Mesenchymal stem cell (in vitro differentiated cells and primary cell): ENCODE measurements at regions not wholly inside any gene's neighbourhood (a gene's known extent, or its start where the extent isn't known, plus 50 kb on each side); places are given as distances from the start of the nearest gene placed in this dataset.

Experiments
- DNase-seq: peaks from one replicate; pipeline ENCODE4 v3.0.0-alpha.2; 2013
- H2AFZ ChIP-seq: one replicate; pipeline ENCODE4 v1.6.1; 2013; ENCODE audit warnings: low read depth, mild to moderate bottlenecking, control low read depth, inconsistent platforms, low read length, moderate library complexity
- H2AK5ac ChIP-seq: 2 replicates; pipeline ENCODE4 v1.6.1; 2013; ENCODE audit warnings: low read length, moderate library complexity, mild to moderate bottlenecking, inconsistent platforms; ENCODE audit not compliant: severe bottlenecking
- H2BK120ac ChIP-seq: one replicate; pipeline ENCODE4 v1.6.1; 2013; ENCODE audit warnings: low read depth, mild to moderate bottlenecking, inconsistent platforms, low read length, moderate library complexity
- H2BK12ac ChIP-seq, 2 experiments: one replicate each; pipeline ENCODE4 v1.6.1; 2013; ENCODE audit warnings: inconsistent platforms in 2 of 2, low read length in 2 of 2, mild to moderate bottlenecking in 2 of 2, moderate library complexity in 2 of 2, control low read depth in 1 of 2
- H2BK15ac ChIP-seq: one replicate; pipeline ENCODE4 v1.6.1; 2013; ENCODE audit warnings: mild to moderate bottlenecking, low read depth, inconsistent platforms; ENCODE audit not compliant: poor library complexity, severe bottlenecking
- H2BK5ac ChIP-seq: 2 replicates; pipeline ENCODE4 v1.6.1; 2013; ENCODE audit warnings: low read depth, mild to moderate bottlenecking, low read length, control low read depth, inconsistent platforms; ENCODE audit not compliant: poor library complexity, severe bottlenecking
- H3K14ac ChIP-seq, 2 experiments: one replicate each; pipeline ENCODE4 v1.6.1; 2013; ENCODE audit warnings: inconsistent platforms in 2 of 2, low read length in 2 of 2, control low read depth in 1 of 2, mild to moderate bottlenecking in 1 of 2, moderate library complexity in 1 of 2
- H3K18ac ChIP-seq, 2 experiments: one replicate each; pipeline ENCODE4 v1.6.1; 2013; ENCODE audit warnings: inconsistent platforms in 2 of 2, low read length in 2 of 2, control low read depth in 1 of 2, low read depth in 1 of 2, mild to moderate bottlenecking in 1 of 2
- H3K23ac ChIP-seq, 2 experiments: one replicate each; pipeline ENCODE4 v1.6.1; 2013; ENCODE audit warnings: inconsistent platforms in 2 of 2, low read length in 2 of 2, mild to moderate bottlenecking in 2 of 2, moderate library complexity in 2 of 2, control low read depth in 1 of 2
- H3K27ac ChIP-seq: 2 replicates; pipeline ENCODE4 v1.5.1; 2013; ENCODE audit warnings: mild to moderate bottlenecking, moderate library complexity, low read length, control low read depth, inconsistent platforms; ENCODE audit not compliant: poor library complexity, severe bottlenecking
- H3K27me3 ChIP-seq, 2 experiments: 2 replicates each; pipeline versions ENCODE4 v1.6.1 to v1.7.0; 2013; ENCODE audit warnings: low read length in 2 of 2, mild to moderate bottlenecking in 2 of 2, moderate library complexity in 2 of 2, control low read depth in 1 of 2, inconsistent platforms in 1 of 2; ENCODE audit not compliant: control insufficient read depth in 1 of 2, insufficient read depth in 1 of 2
- H3K36me3 ChIP-seq, 2 experiments: 2 replicates each; pipeline versions ENCODE4 v1.6.1 to v1.7.0; 2013; ENCODE audit warnings: low read length in 2 of 2, control low read depth in 1 of 2, inconsistent platforms in 1 of 2, low read depth in 1 of 2, mild to moderate bottlenecking in 1 of 2; ENCODE audit not compliant: insufficient read depth in 2 of 2, control insufficient read depth in 1 of 2
- H3K4ac ChIP-seq, 2 experiments: one replicate each; pipeline ENCODE4 v1.6.1; 2013; ENCODE audit warnings: inconsistent platforms in 2 of 2, low read length in 2 of 2, mild to moderate bottlenecking in 2 of 2, moderate library complexity in 2 of 2, control low read depth in 1 of 2, low read depth in 1 of 2
- H3K4me1 ChIP-seq: 2 replicates; pipeline ENCODE4 v1.6.1; 2013; ENCODE audit warnings: low read depth, low read length, control low read depth; ENCODE audit not compliant: control insufficient read depth, insufficient read depth
- H3K4me2 ChIP-seq: 2 replicates; pipeline ENCODE4 v1.6.1; 2013; ENCODE audit warnings: low read length, mild to moderate bottlenecking, inconsistent platforms; ENCODE audit not compliant: poor library complexity, severe bottlenecking
- H3K4me3 ChIP-seq, 2 experiments: 2 replicates each; pipeline versions ENCODE4 v1.5.1 to v1.7.0; 2013; ENCODE audit warnings: low read length in 2 of 2, mild to moderate bottlenecking in 2 of 2, control low read depth in 1 of 2, low read depth in 1 of 2; ENCODE audit not compliant: insufficient read depth in 1 of 2
- H3K79me1 ChIP-seq: replicated peaks from 2 replicates; pipeline ENCODE4 v1.6.1; 2013; ENCODE audit warnings: mild to moderate bottlenecking, control low read depth, low read length, inconsistent platforms; ENCODE audit not compliant: poor library complexity, severe bottlenecking
- H3K9ac ChIP-seq: 2 replicates; pipeline ENCODE4 v1.7.0; 2013; ENCODE audit warnings: mild to moderate bottlenecking, low read length, moderate library complexity
- H3K9me3 ChIP-seq: 2 replicates; pipeline ENCODE4 v1.7.0; 2013; ENCODE audit warnings: mild to moderate bottlenecking, low read length; ENCODE audit not compliant: control insufficient read depth
- H4K8ac ChIP-seq: one replicate; pipeline ENCODE4 v1.6.1; 2013; ENCODE audit warnings: inconsistent platforms, mild to moderate bottlenecking, low read length, moderate library complexity
- H4K91ac ChIP-seq: one replicate; pipeline ENCODE4 v1.6.1; 2013; ENCODE audit warnings: mild to moderate bottlenecking, low read length, inconsistent platforms
- WGBS: methylation state at CpG from one replicate; pipeline ENCODE4 v1.1.7; 2013; ENCODE audit warnings: mixed read lengths; 5-methylcytosine and 5-hydroxymethylcytosine counted together

- Histone ChIP-seq H4K8ac (no peak overlapping the region), H2AFZ (no peak overlapping the region), H3K79me1 (no peaks in the 10 kb centered on the region), H3K14ac (no peak overlapping the region), H3K4me3 (no peak overlapping the region), H2BK12ac (no peak overlapping the region), H3K36me3 (no peaks in the 10 kb centered on the region), H2BK5ac (no peak overlapping the region), H3K9ac (no peak overlapping the region), H2AK5ac (no peak overlapping the region), H3K9me3 (peaks cover 21% of the 10 kb centered on the region), H3K27ac (no peak overlapping the region), H3K4me1 (no peaks in the 10 kb centered on the region), H2BK120ac (no peak overlapping the region), H3K4me2 (no peak overlapping the region), H3K4ac (no peak overlapping the region), H3K27me3 (no peaks in the 10 kb centered on the region), H4K91ac (no peak overlapping the region), H2BK15ac (no peak overlapping the region), H3K23ac (no peak overlapping the region), H3K18ac (no peak overlapping the region)
- DNase-seq, result no peak
These were observed 430.7 kb downstream of the EDEM1 start for GRCh38 chr3:5618170-5618569.

- Histone ChIP-seq H3K14ac (no peak overlapping the region), H2BK120ac (no peak overlapping the region), H2AFZ (no peak overlapping the region), H3K9me3 (peaks cover 8% of the 10 kb centered on the region), H2BK5ac (no peak overlapping the region), H3K4me2 (no peak overlapping the region), H3K18ac (no peak overlapping the region), H4K8ac (no peak overlapping the region), H3K9ac (no peak overlapping the region), H2BK15ac (no peak overlapping the region), H3K4me1 (no peaks in the 10 kb centered on the region), H3K27ac (no peak overlapping the region), H2BK12ac (no peak overlapping the region), H2AK5ac (no peak overlapping the region), H3K4ac (no peak overlapping the region), H3K36me3 (no peaks in the 10 kb centered on the region), H4K91ac (no peak overlapping the region), H3K23ac (no peak overlapping the region), H3K27me3 (no peaks in the 10 kb centered on the region), H3K79me1 (no peaks in the 10 kb centered on the region), H3K4me3 (no peak overlapping the region)
- WGBS, result 71% methylated on average over 2 of the region's 3 CpGs
- no peak for DNase-seq
These were observed 442.9 kb downstream of the EDEM1 start for GRCh38 chr3:5630406-5630805.

GRCh38 chr3:5633960-5634359 is 446.5 kb downstream of the EDEM1 start:
- no peak overlapping the region for H3K27ac ChIP-seq
- H3K27me3 ChIP-seq, result no peaks in the 10 kb centered on the region
- no peaks in the 10 kb centered on the region for H3K79me1 ChIP-seq
- no peak overlapping the region for H2AFZ ChIP-seq
- no peak overlapping the region for H2BK15ac ChIP-seq
- no peak overlapping the region for H2BK120ac ChIP-seq
- H3K9ac ChIP-seq, result no peak overlapping the region
- H3K4me3 ChIP-seq, result no peak overlapping the region
- H3K4me1 ChIP-seq, result no peaks in the 10 kb centered on the region
- no peak for DNase-seq
- no peak overlapping the region for H4K8ac ChIP-seq
- no peak overlapping the region for H3K18ac ChIP-seq
- H3K36me3 ChIP-seq, result no peaks in the 10 kb centered on the region
- H3K14ac ChIP-seq, result no peak overlapping the region
- no peak overlapping the region for H3K4me2 ChIP-seq
- H3K9me3 ChIP-seq, result peaks cover 12% of the 10 kb centered on the region
- H2AK5ac ChIP-seq, result no peak overlapping the region
- H2BK5ac ChIP-seq, result no peak overlapping the region
- no peak overlapping the region for H2BK12ac ChIP-seq
- 68% methylated on average over 10 of the region's 10 CpGs for WGBS
- no peak overlapping the region for H4K91ac ChIP-seq
- no peak overlapping the region for H3K4ac ChIP-seq
- no peak overlapping the region for H3K23ac ChIP-seq

GRCh38 chr3:5634411-5634810 is 446.9 kb downstream of the EDEM1 start:
- Histone ChIP-seq H3K27ac (no peak overlapping the region), H3K23ac (no peak overlapping the region), H3K27me3 (no peaks in the 10 kb centered on the region), H3K9me3 (peaks cover 12% of the 10 kb centered on the region), H2BK120ac (no peak overlapping the region), H4K91ac (no peak overlapping the region), H3K4ac (no peak overlapping the region), H4K8ac (no peak overlapping the region), H3K4me1 (no peaks in the 10 kb centered on the region), H2BK5ac (no peak overlapping the region), H3K36me3 (no peaks in the 10 kb centered on the region), H3K14ac (no peak overlapping the region), H3K4me3 (no peak overlapping the region), H3K9ac (no peak overlapping the region), H3K79me1 (no peaks in the 10 kb centered on the region), H3K18ac (no peak overlapping the region), H2AK5ac (no peak overlapping the region), H3K4me2 (no peak overlapping the region), H2BK15ac (no peak overlapping the region), H2AFZ (no peak overlapping the region), H2BK12ac (no peak overlapping the region)
- DNase-seq, result no peak
- WGBS, result 76% methylated on average over 5 of the region's 6 CpGs
